H9 (cell line): ENCODE measurements at regions not wholly inside any gene's neighbourhood (a gene's known extent, or its start where the extent isn't known, plus 50 kb on each side); places are given as distances from the start of the nearest gene placed in this dataset.

ENCODE experiments used
- DNase-seq: peaks from one replicate; pipeline ENCODE4 v3.0.0-alpha.2; 2017
- H2AFZ ChIP-seq: one replicate; pipeline ENCODE4 v1.6.1; 2013; ENCODE audit warnings: mild to moderate bottlenecking, low read length, control low read depth, moderate library complexity
- H2AK5ac ChIP-seq: 2 replicates; pipeline ENCODE4 v1.6.1; 2013; ENCODE audit warnings: low read length, control low read depth, mixed read lengths; ENCODE audit not compliant: insufficient read length
- H2BK120ac ChIP-seq: one replicate; pipeline ENCODE4 v1.6.1; 2013; ENCODE audit warnings: low read depth, mild to moderate bottlenecking, low read length, control low read depth, inconsistent platforms; ENCODE audit not compliant: poor library complexity, severe bottlenecking
- H2BK12ac ChIP-seq: 2 replicates; pipeline ENCODE4 v1.6.1; 2013; ENCODE audit warnings: low read length, control low read depth, mixed read lengths, low read depth; ENCODE audit not compliant: insufficient read length
- H2BK15ac ChIP-seq: 2 replicates; pipeline ENCODE4 v1.6.1; 2013; ENCODE audit warnings: low read depth, low read length, control low read depth
- H2BK20ac ChIP-seq: one replicate; pipeline ENCODE4 v1.6.1; 2013; ENCODE audit warnings: low read depth, mild to moderate bottlenecking, low read length, control low read depth, inconsistent platforms; ENCODE audit not compliant: poor library complexity, severe bottlenecking
- H2BK5ac ChIP-seq: 2 replicates; pipeline ENCODE4 v1.6.1; 2013; ENCODE audit warnings: low read length, control low read depth, mixed read lengths; ENCODE audit not compliant: insufficient read length
- H3K14ac ChIP-seq: 2 replicates; pipeline ENCODE4 v1.6.1; 2013; ENCODE audit warnings: low read length, control low read depth; ENCODE audit not compliant: insufficient read depth
- H3K18ac ChIP-seq: 2 replicates; pipeline ENCODE4 v1.6.1; 2013; ENCODE audit warnings: low read depth, mild to moderate bottlenecking, mixed read lengths, low read length, control low read depth; ENCODE audit not compliant: insufficient read length
- H3K23ac ChIP-seq: 2 replicates; pipeline ENCODE4 v1.6.1; 2013; ENCODE audit warnings: low read length, control low read depth, mixed read lengths, low read depth; ENCODE audit not compliant: insufficient read length
- H3K23me2 ChIP-seq: 2 replicates; pipeline ENCODE4 v1.6.1; 2013; ENCODE audit warnings: low read depth, mild to moderate bottlenecking, mixed read lengths, low read length, control low read depth; ENCODE audit not compliant: insufficient read length, poor library complexity, severe bottlenecking
- H3K27ac ChIP-seq: 2 replicates; pipeline ENCODE4 v1.5.1; 2013; ENCODE audit warnings: low read length, control low read depth, mixed read lengths, low read depth; ENCODE audit not compliant: insufficient read length
- H3K27me3 ChIP-seq: 2 replicates; pipeline ENCODE4 v1.6.1; 2013; ENCODE audit warnings: low read length, control low read depth, inconsistent platforms; ENCODE audit not compliant: insufficient read depth
- H3K4ac ChIP-seq: 2 replicates; pipeline ENCODE4 v1.6.1; 2013; ENCODE audit warnings: low read depth, mild to moderate bottlenecking, control low read depth, inconsistent platforms, low read length, moderate library complexity
- H3K4me1 ChIP-seq: 2 replicates; pipeline ENCODE4 v1.6.1; 2013; ENCODE audit warnings: low read length, control low read depth, inconsistent platforms; ENCODE audit not compliant: insufficient read depth
- H3K4me2 ChIP-seq: 2 replicates; pipeline ENCODE4 v1.6.1; 2013; ENCODE audit warnings: low read length, control low read depth, mixed read lengths; ENCODE audit not compliant: insufficient read length, insufficient read depth
- H3K56ac ChIP-seq: 2 replicates; pipeline ENCODE4 v1.6.1; 2013; ENCODE audit warnings: low read depth, mild to moderate bottlenecking, mixed read lengths, low read length, control low read depth; ENCODE audit not compliant: insufficient read length
- H3K79me1 ChIP-seq: 2 replicates; pipeline ENCODE4 v1.6.1; 2013; ENCODE audit warnings: low read depth, mild to moderate bottlenecking, moderate library complexity, low read length, control low read depth, inconsistent platforms; ENCODE audit not compliant: insufficient read depth, poor library complexity, severe bottlenecking
- H3K79me2 ChIP-seq: 2 replicates; pipeline ENCODE4 v1.6.1; 2013; ENCODE audit warnings: low read length, control low read depth, inconsistent platforms; ENCODE audit not compliant: insufficient read depth
- H3K9ac ChIP-seq: 2 replicates; pipeline ENCODE4 v1.6.1; 2013; ENCODE audit warnings: low read length, control low read depth, mixed read lengths; ENCODE audit not compliant: insufficient read length; ENCODE audit errors: extremely low read depth
- H3K9me3 ChIP-seq: one replicate; pipeline ENCODE4 v1.6.1; 2013; ENCODE audit warnings: low read depth, low read length, inconsistent platforms; ENCODE audit not compliant: control insufficient read depth
- H3T11ph ChIP-seq: one replicate; pipeline ENCODE4 v1.6.1; 2013; ENCODE audit warnings: mild to moderate bottlenecking, low read length, control low read depth, inconsistent platforms
- H4K20me1 ChIP-seq: one replicate; pipeline ENCODE4 v1.6.1; 2013; ENCODE audit not compliant: control insufficient read depth, insufficient read length, insufficient read depth
- H4K5ac ChIP-seq: 2 replicates; pipeline ENCODE4 v1.6.1; 2013; ENCODE audit warnings: low read depth, mild to moderate bottlenecking, mixed read lengths, low read length, control low read depth; ENCODE audit not compliant: insufficient read length
- H4K8ac ChIP-seq: replicated peaks from 2 replicates; pipeline ENCODE4 v1.6.1; 2013; ENCODE audit warnings: low read length, control low read depth, mixed read lengths, low read depth; ENCODE audit not compliant: insufficient read length
- H4K91ac ChIP-seq: 2 replicates; pipeline ENCODE4 v1.6.1; 2013; ENCODE audit warnings: low read depth, mild to moderate bottlenecking, moderate library complexity, mixed read lengths, low read length, control low read depth; ENCODE audit not compliant: insufficient read length
- H3K27ac Mint-ChIP-seq, 3 experiments: 2 replicates in 2 of 3; 3 replicates in 1 of 3; pipeline ENCODE4 v1.8.0; 2020 to 2021; ENCODE audit warnings: mixed read lengths in 3 of 3, mild to moderate bottlenecking in 1 of 3, moderate library complexity in 1 of 3
- H3K27me3 Mint-ChIP-seq: 2 replicates; pipeline ENCODE4 v1.8.0; 2021; ENCODE audit warnings: low read depth, mild to moderate bottlenecking, moderate library complexity, mixed read lengths
- H3K36me3 Mint-ChIP-seq, 3 experiments: 2 replicates in 2 of 3; 3 replicates in 1 of 3; pipeline ENCODE4 v1.8.0; 2020 to 2021; ENCODE audit warnings: low read depth in 3 of 3, mixed read lengths in 3 of 3; ENCODE audit not compliant: insufficient read depth in 1 of 3
- H3K4me1 Mint-ChIP-seq, 2 experiments: 2 replicates each; pipeline ENCODE4 v1.8.0; 2020; ENCODE audit warnings: mixed read lengths in 2 of 2
- H3K4me3 Mint-ChIP-seq, 2 experiments: 2 replicates in 1 of 2; 3 replicates in 1 of 2; pipeline ENCODE4 v1.8.0; 2020 to 2021; ENCODE audit warnings: mild to moderate bottlenecking in 2 of 2, mixed read lengths in 2 of 2, moderate library complexity in 1 of 2
- H3K9me3 Mint-ChIP-seq, 2 experiments: 2 replicates in 1 of 2; 3 replicates in 1 of 2; pipeline ENCODE4 v1.8.0; 2020; ENCODE audit warnings: mild to moderate bottlenecking in 2 of 2, mixed read lengths in 2 of 2, moderate library complexity in 1 of 2
- CTCF ChIP-seq: fragments of 200-600 bp; sonication (generic); conservative IDR thresholded peaks from 3 replicates; pipeline ENCODE4 v1.8.0; 2021; ENCODE audit warnings: antibody characterized with exemption, mild to moderate bottlenecking
- WGBS: extraction: QIAGEN DNeasy Blood & Tissue Kit; methylation state at CpG from one replicate; pipeline ENCODE4 v1.1.7; 2013; ENCODE audit warnings: missing lambda C conversion rate, low lambda C conversion rate, mixed read lengths; ENCODE audit not compliant: insufficient read length; ENCODE audit errors: extremely low coverage; 5-methylcytosine and 5-hydroxymethylcytosine counted together

DNA sequence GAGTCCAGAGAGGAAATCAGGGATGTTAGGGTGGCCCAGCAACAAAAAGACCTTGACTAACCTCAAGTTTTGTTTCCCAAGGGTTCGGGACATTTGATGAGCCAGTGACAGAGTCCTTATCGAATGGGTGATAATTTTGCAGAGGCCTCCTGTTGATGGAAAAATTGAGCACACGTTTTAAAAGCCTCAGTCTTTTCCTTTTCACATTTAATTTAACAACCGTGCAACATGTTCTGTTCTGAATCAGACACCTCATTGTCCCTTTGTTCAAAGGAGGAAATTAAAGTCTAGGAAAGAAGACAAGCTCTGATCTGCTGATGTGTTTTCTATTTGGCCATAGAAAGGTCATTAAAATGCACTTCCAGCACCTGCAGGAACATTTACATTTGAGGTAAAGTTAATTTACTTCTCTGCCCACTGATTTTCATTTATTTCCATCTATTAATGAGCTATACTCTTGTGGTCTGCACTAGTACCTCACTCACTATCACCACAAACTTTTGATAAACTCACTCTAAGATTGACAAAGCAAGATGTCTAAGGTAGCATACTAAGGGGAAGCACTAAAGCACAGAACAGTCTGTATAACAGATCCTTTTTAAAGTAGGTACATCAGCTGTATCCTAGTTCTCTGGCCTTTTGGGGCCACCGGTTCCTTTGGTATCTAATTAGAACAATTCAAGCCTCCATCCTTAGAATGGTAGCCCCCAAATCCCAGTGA lies 147.0 kb downstream of the RPAP3 start:
- Histone ChIP-seq H4K5ac (no peak overlapping the region), H4K20me1 (no peaks in the 10 kb centered on the region), H3K14ac (no peak overlapping the region), H3T11ph (no peak overlapping the region), H3K27me3 (no peaks in the 10 kb centered on the region), H2BK5ac (no peak overlapping the region), H3K79me1 (no peaks in the 10 kb centered on the region), H4K91ac (no peak overlapping the region), H2BK120ac (no peak overlapping the region), H3K27ac (no peak overlapping the region), H3K9me3 (no peaks in the 10 kb centered on the region), H2BK15ac (no peak overlapping the region), H2AK5ac (no peak overlapping the region), H2BK20ac (no peak overlapping the region), H3K9ac (no peak overlapping the region), H3K4me2 (no peak overlapping the region), H2BK12ac (no peak overlapping the region), H3K4ac (no peak overlapping the region), H3K56ac (no peak overlapping the region), H3K23me2 (no peaks in the 10 kb centered on the region), H3K18ac (no peak overlapping the region), H3K4me1 (no peaks in the 10 kb centered on the region), H4K8ac (no peak overlapping the region), H3K23ac (no peak overlapping the region), H2AFZ (no peak overlapping the region), H3K79me2 (no peaks in the 10 kb centered on the region)
- DNase-seq: no peak
- Mint-ChIP-seq H3K27ac (no peak overlapping the region), H3K9me3 (peaks cover 6 to 11% of the 10 kb centered on the region in 2 experiments; a peak in 4 of 5 replicates), H3K27me3 (no peaks in the 10 kb centered on the region), H3K36me3 (peaks cover 0 to 14% (median 0%) of the 10 kb centered on the region in 3 experiments; a peak in 3 of 7 replicates), H3K4me1 (peaks cover 8 to 11% of the 10 kb centered on the region in 2 experiments), H3K4me3 (no peak overlapping the region)
- WGBS: no CpG with 5 or more reads among the region's 5 CpGs
- TF ChIP-seq CTCF: no peak
